Transverse colon (tissue), 4 donors: ENCODE measurements at regions not wholly inside any gene's neighbourhood (a gene's known extent, or its start where the extent isn't known, plus 50 kb on each side); places are given as distances from the start of the nearest gene placed in this dataset.

ENCODE experiments used
- DNase-seq: peaks from one replicate; pipeline ENCODE4 v3.0.0-alpha.2; 2019
- H3K27ac ChIP-seq, 4 donors: fragments of 200-600 bp; sonication (generic); 2 replicates each; pipeline ENCODE4 v1.5.1; 2016 to 2018; ENCODE audit warnings: inconsistent platforms in 4 of 4
- H3K27me3 ChIP-seq: fragments of 200-600 bp; sonication (generic); 2 replicates; pipeline ENCODE4 v1.5.1; 2017; ENCODE audit warnings: inconsistent platforms
- H3K36me3 ChIP-seq, 4 donors: fragments of 200-600 bp; sonication (generic); 2 replicates each; pipeline ENCODE4 v1.5.1; 2017 to 2019; ENCODE audit warnings: inconsistent platforms in 4 of 4
- H3K4me1 ChIP-seq, 4 donors: fragments of 200-600 bp; sonication (generic); 2 replicates each; pipeline ENCODE4 v1.5.1; 2017 to 2020; ENCODE audit warnings: inconsistent platforms in 4 of 4
- H3K4me3 ChIP-seq, 4 donors: fragments of 200-600 bp; sonication (generic); 1 replicate in 1 of 4; 2 replicates in 3 of 4; pipeline versions ENCODE4 v1.5.1 to v1.6.1; 2017 to 2019; ENCODE audit warnings: inconsistent platforms in 4 of 4
- H3K9me3 ChIP-seq, 2 donors: fragments of 200-600 bp; sonication (generic); 2 replicates each; pipeline ENCODE4 v1.5.1; 2017 to 2019; ENCODE audit warnings: inconsistent platforms in 2 of 2
- CTCF ChIP-seq, 5 experiments: fragments of 200-600 bp in 3 of 5; fragments of 450-650 bp in 2 of 5; sonication (generic) in 3 of 5; IDR thresholded peaks; 1 replicate in 2 of 5; 2 replicates in 3 of 5; pipeline ENCODE4 v1.5.1; 2016 to 2017; ENCODE audit warnings: antibody characterized with exemption in 5 of 5, inconsistent platforms in 3 of 5, mild to moderate bottlenecking in 2 of 5, moderate library complexity in 1 of 5
- EP300 ChIP-seq: sonication (generic); formaldehyde crosslinking; IDR thresholded peaks from one replicate; pipeline ENCODE4 v1.6.1; 2017; ENCODE audit warnings: antibody characterized with exemption, low read depth
- POLR2A ChIP-seq: fragments of 450-650 bp; IDR thresholded peaks from one replicate; pipeline ENCODE4 v1.6.1; 2016; ENCODE audit warnings: antibody characterized with exemption, mild to moderate bottlenecking, moderate library complexity
- POLR2AphosphoS5 ChIP-seq, 3 donors: sonication (generic); formaldehyde crosslinking; IDR thresholded peaks; one replicate each; pipeline ENCODE4 v1.6.1; 2016; ENCODE audit warnings: antibody characterized with exemption in 3 of 3
- WGBS, 2 donors: methylation state at CpG; one replicate each; pipeline ENCODE4 v1.1.5; 2018; ENCODE audit warnings: low coverage in 1 of 2; 5-methylcytosine and 5-hydroxymethylcytosine counted together
- in situ Hi-C, 4 donors: fragments of 200-750 bp; cut with MboI; loops; one replicate each; pipeline versions ENCODE4 v1.15.0 to v1.15.1; 2017; ENCODE audit warnings: low sequenced_read_pairs in 3 of 4, low pct_ligation_motif_present in 1 of 4, low pct_unique_long_range_greater_than_20kb in 1 of 4
- intact Hi-C: fragments of 100-400 bp; cut with DNase I; formaldehyde crosslinking; loops from one replicate; pipeline ENCODE4 v1.15.1; 2023; ENCODE audit warnings: low total_unique reads

DNA sequence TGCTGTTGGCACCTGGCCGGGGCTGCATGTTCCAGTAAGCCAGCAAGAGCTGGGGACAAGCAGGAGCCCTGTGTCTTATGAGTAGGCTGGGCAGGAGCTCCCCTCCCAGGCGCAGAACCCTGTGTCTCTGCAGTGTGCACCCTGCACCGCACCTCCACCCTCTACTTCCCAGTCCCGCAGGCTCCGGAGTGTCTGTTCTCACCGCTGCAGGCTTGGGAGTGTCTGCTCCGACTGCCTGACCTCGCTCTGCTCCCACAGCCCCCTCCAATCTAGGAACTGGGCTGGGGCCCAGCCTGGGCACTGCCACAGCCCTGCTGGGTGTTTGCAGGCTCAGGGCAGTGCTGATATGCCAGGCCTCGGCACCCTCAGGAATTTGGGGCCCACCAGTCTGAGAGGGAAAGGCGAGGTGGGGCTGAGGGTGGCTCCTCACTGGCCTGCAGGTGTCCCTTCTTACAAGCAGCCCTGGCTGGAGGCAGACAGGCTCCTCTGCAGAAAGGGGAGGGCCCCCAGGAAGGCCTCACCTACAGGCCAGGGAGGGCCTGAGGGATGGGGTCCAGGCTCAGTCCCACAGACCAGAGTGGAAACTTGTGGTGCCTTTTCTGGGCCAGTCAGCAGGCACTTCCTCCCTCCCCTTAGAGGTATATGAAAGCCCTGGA lies 871.6 kb upstream of the GJE1 start:
- no peak overlapping the region for H3K27ac ChIP-seq
- no peak for DNase-seq
- H3K9me3 ChIP-seq: no peaks in the 10 kb centered on the region
- in situ Hi-C loops (no loop called here), intact Hi-C loops (no loop called here)
- WGBS, 2 donors: 69% methylated on average over 10 of the region's 10 CpGs; no CpG with 5 or more reads in 1 of the 2 donors
- no peaks in the 10 kb centered on the region for H3K27me3 ChIP-seq
- no peak overlapping the region for H3K4me3 ChIP-seq
- no peak for TF ChIP-seq POLR2AphosphoS5 (IDR thresholded peaks at IDR 0.05)
- no peak for TF ChIP-seq POLR2A
- no peak for TF ChIP-seq CTCF (IDR thresholded peaks at IDR 0.05)
- no peak for TF ChIP-seq EP300
- no peaks in the 10 kb centered on the region for H3K4me1 ChIP-seq
- H3K36me3 ChIP-seq: no peaks in the 10 kb centered on the region

DNA sequence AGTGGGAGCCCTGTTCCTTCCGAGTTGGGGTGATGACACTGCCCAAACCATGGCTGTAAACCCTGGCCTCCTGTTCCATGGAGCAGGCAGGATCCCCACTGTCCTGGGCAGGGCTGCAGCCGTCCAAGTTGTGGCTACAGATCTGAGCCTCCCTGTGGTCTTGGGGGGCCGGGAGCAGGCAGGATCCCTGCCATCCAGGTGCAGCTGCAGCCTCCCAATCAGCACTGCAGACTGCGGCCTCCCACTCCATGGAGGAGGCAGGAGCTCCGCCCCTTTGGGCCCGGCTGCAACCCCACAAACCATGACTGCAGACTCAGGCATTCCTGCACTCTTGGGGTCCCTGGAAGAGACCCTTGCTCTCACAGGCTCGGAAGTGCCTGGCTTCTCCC lies 872.1 kb upstream of the GJE1 start:
- TF ChIP-seq EP300 (no peak), POLR2A (no peak), POLR2AphosphoS5 (IDR thresholded peaks at IDR 0.05) (no peak), CTCF (IDR thresholded peaks at IDR 0.05) (no peak)
- Histone ChIP-seq H3K4me1 (no peaks in the 10 kb centered on the region), H3K36me3 (no peaks in the 10 kb centered on the region)

GRCh38 chr6:141259807-141260206 lies 872.9 kb upstream of the GJE1 start:
- no peaks in the 10 kb centered on the region for H3K9me3 ChIP-seq
- no peak for TF ChIP-seq EP300
- TF ChIP-seq POLR2AphosphoS5 (IDR thresholded peaks at IDR 0.05): no peak
- no peak for TF ChIP-seq POLR2A
- TF ChIP-seq CTCF (IDR thresholded peaks at IDR 0.05): no peak
- no peak overlapping the region for H3K4me3 ChIP-seq
- WGBS, 2 donors: 70 to 78% methylated on average over 5 of the region's 5 CpGs
- H3K27ac ChIP-seq: no peak overlapping the region
- no peaks in the 10 kb centered on the region for H3K4me1 ChIP-seq
- DNase-seq: no peak
- in situ Hi-C loops (no loop called here), intact Hi-C loops (no loop called here)
- H3K36me3 ChIP-seq: no peaks in the 10 kb centered on the region
- H3K27me3 ChIP-seq: no peaks in the 10 kb centered on the region

More for the DNA sequence above, 872.1 kb upstream of the GJE1 start:
- Histone ChIP-seq H3K4me3 (no peak overlapping the region), H3K27me3 (no peaks in the 10 kb centered on the region), H3K27ac (no peak overlapping the region), H3K9me3 (no peaks in the 10 kb centered on the region)
- intact Hi-C loops (no loop called here), in situ Hi-C loops (no loop called here)
- WGBS, 2 donors: 60 to 82% methylated on average over 1 to 7 of the region's 7 CpGs
- no peak for DNase-seq

GRCh38 chr6:141259091-141259490 lies 873.6 kb upstream of the GJE1 start:
- intact Hi-C loops: no loop called here
- WGBS, 2 donors: 82 to 86% methylated on average over 3 of the region's 3 CpGs
- H3K4me1 ChIP-seq: no peaks in the 10 kb centered on the region
- TF ChIP-seq POLR2AphosphoS5 (IDR thresholded peaks at IDR 0.05) (no peak), EP300 (no peak)
- in situ Hi-C loops: no loop called here
- no peak overlapping the region for H3K4me3 ChIP-seq
- no peak overlapping the region for H3K27ac ChIP-seq
- DNase-seq: no peak
- H3K27me3 ChIP-seq: no peaks in the 10 kb centered on the region
- no peaks in the 10 kb centered on the region for H3K36me3 ChIP-seq
- no peaks in the 10 kb centered on the region for H3K9me3 ChIP-seq

DNA sequence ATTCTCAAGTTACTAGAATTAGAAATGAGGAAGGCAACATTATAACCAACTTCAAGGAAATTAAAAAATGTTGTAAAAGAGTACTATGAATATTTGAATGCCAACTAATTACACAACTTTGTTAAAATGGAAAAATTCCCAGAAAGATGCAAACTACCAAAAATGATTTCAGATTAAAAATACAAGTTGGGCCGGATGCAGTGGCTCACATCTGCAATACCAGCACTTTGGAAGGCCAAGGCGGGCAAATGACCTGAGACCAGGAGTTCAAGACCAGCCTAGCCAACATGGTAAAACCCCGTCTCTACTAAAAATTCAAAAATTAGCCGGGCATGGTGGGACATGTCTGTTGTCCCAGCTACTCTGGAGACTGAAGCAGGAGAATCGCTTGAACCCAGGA lies 874.2 kb upstream of the GJE1 start:
- TF ChIP-seq EP300: no peak
- no peak for TF ChIP-seq POLR2A
- no peak for TF ChIP-seq POLR2AphosphoS5 (IDR thresholded peaks at IDR 0.05)
- no peak for TF ChIP-seq CTCF (IDR thresholded peaks at IDR 0.05)
- H3K27ac ChIP-seq: no peak overlapping the region
- no peaks in the 10 kb centered on the region for H3K4me1 ChIP-seq
- in situ Hi-C loops (no loop called here), intact Hi-C loops (no loop called here)
- H3K4me3 ChIP-seq: no peak overlapping the region
- 89 to 95% methylated on average over 5 of the region's 5 CpGs for WGBS, 2 donors
- H3K36me3 ChIP-seq: no peaks in the 10 kb centered on the region
- no peaks in the 10 kb centered on the region for H3K27me3 ChIP-seq
- no peaks in the 10 kb centered on the region for H3K9me3 ChIP-seq
- no peak for DNase-seq
